ENCODE measurements at regions not wholly inside any gene's neighbourhood (a gene's known extent, or its start where the extent isn't known, plus 50 kb on each side); places are given as distances from the start of the nearest gene placed in this dataset.

- TF ChIP-seq POLR2A (IDR thresholded peaks at IDR 0.05) (no peak), POLR2AphosphoS5 (IDR thresholded peaks at IDR 0.05) (no peak)
Measured at GRCh38 chr10:81498011-81498551, 376.9 kb upstream of the NRG3 start.

All from stomach (tissue), 4 donors.